Mesothelial cell of epicardium (in vitro differentiated cells): ENCODE measurements at regions not wholly inside any gene's neighbourhood (a gene's known extent, or its start where the extent isn't known, plus 50 kb on each side); places are given as distances from the start of the nearest gene placed in this dataset.

Source experiments
- DNase-seq, 2 experiments: peaks; one replicate each; pipeline ENCODE4 v3.0.0; 2021; ENCODE audit warnings: low spot score in 2 of 2; ENCODE audit not compliant: unreplicated experiment in 2 of 2
- H3K27ac Mint-ChIP-seq: 2 replicates; pipeline ENCODE4 v1.8.0; 2021; ENCODE audit warnings: mixed read lengths
- H3K27me3 Mint-ChIP-seq: 2 replicates; pipeline ENCODE4 v1.8.0; 2021; ENCODE audit warnings: low read depth, mixed read lengths
- H3K36me3 Mint-ChIP-seq: 2 replicates; pipeline ENCODE4 v1.8.0; 2021; ENCODE audit warnings: mixed read lengths
- H3K4me1 Mint-ChIP-seq: 2 replicates; pipeline ENCODE4 v1.8.0; 2021; ENCODE audit warnings: mixed read lengths
- H3K4me3 Mint-ChIP-seq: 2 replicates; pipeline ENCODE4 v1.8.0; 2021; ENCODE audit warnings: mild to moderate bottlenecking, moderate library complexity, mixed read lengths
- H3K9me3 Mint-ChIP-seq: 2 replicates; pipeline ENCODE4 v1.8.0; 2021; ENCODE audit warnings: mixed read lengths
- TF ChIP-seq, protein P1 (sequence below): fragments of 200-600 bp; sonication (generic); IDR thresholded peaks from one replicate; pipeline ENCODE4 v1.5.0; 2021; ENCODE audit warnings: antibody characterized with exemption; ENCODE audit not compliant: unreplicated experiment

DNA sequence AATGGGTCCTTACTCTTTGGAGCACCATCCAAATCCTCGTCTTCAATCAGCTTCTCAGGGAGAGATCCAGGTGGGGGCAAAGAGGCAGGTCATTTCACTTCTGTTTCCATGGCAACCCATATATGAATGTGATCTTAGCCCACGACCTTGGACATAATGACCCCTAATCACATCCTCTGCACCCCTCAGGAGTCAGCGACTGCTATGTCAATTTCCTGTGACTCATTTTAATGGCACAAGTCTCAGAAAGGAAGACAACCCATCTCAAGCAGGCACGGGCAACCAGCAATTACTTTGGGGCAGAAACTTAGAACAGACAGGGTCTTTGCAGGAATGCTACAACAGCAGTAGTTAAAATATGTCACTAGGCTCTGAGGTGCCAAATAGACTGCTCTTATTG is 591.2 kb downstream of the TLR4 start:
- H3K4me1 Mint-ChIP-seq = no peaks in the 10 kb centered on the region
- no peak overlapping the region for H3K27ac Mint-ChIP-seq
- TF ChIP-seq, protein P1, sequence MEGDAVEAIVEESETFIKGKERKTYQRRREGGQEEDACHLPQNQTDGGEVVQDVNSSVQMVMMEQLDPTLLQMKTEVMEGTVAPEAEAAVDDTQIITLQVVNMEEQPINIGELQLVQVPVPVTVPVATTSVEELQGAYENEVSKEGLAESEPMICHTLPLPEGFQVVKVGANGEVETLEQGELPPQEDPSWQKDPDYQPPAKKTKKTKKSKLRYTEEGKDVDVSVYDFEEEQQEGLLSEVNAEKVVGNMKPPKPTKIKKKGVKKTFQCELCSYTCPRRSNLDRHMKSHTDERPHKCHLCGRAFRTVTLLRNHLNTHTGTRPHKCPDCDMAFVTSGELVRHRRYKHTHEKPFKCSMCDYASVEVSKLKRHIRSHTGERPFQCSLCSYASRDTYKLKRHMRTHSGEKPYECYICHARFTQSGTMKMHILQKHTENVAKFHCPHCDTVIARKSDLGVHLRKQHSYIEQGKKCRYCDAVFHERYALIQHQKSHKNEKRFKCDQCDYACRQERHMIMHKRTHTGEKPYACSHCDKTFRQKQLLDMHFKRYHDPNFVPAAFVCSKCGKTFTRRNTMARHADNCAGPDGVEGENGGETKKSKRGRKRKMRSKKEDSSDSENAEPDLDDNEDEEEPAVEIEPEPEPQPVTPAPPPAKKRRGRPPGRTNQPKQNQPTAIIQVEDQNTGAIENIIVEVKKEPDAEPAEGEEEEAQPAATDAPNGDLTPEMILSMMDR = no peak
- no peak overlapping the region for H3K4me3 Mint-ChIP-seq
- DNase-seq = no peak
- H3K36me3 Mint-ChIP-seq = no peaks in the 10 kb centered on the region
- H3K27me3 Mint-ChIP-seq = no peaks in the 10 kb centered on the region
- H3K9me3 Mint-ChIP-seq = peaks cover 2% of the 10 kb centered on the region

DNA sequence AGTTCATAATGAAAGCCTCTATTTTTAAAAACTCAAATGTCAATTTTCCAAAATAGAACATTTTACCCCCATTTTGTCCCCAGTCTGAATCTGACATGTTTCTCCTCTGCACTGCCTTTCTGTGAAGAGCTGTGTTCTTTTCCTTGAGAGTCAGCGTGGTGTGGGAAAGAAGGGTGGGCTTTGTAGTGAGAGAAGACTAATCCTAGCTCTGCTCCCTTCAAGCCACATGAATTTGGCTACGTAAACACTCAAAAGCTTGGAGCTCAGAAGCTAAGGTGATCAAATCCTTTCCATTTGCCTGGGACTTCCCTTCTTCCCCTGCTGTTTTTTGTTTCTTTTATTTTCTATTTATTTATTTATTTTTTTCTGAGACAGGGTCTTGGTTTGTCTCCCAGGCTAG is 598.5 kb downstream of the TLR4 start:
- no peaks in the 10 kb centered on the region for H3K27me3 Mint-ChIP-seq
- H3K36me3 Mint-ChIP-seq = no peaks in the 10 kb centered on the region

DNA sequence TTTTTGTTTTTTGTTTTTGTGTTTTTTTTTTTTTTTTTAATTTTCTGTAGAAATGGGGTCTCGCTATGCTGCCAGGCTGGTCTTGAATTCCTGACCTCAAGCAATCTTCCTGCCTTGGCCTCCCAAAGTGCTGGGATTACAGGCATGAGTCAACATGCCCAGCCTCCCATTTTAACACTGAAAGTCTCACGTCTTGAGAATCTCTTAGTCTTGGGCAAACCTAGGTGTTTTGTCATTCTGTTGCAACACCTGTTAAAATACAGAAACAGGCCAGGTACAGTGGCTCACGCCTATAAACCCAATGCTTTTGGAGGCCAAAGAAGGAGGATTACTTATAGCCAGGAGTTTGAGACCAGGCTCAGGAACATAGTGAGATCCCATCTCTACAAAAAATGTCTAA is 599.0 kb downstream of the TLR4 start:
- Mint-ChIP-seq H3K27ac (no peak overlapping the region), H3K4me3 (no peak overlapping the region), H3K27me3 (no peaks in the 10 kb centered on the region), H3K36me3 (no peaks in the 10 kb centered on the region), H3K9me3 (no peaks in the 10 kb centered on the region), H3K4me1 (no peaks in the 10 kb centered on the region)
- DNase-seq = no peak
- TF ChIP-seq, protein P1 = no peak

More for the DNA sequence above, 598.5 kb downstream of the TLR4 start:
- TF ChIP-seq, protein P1 = no peak
- H3K9me3 Mint-ChIP-seq = no peaks in the 10 kb centered on the region
- no peak for DNase-seq
- H3K4me3 Mint-ChIP-seq = no peak overlapping the region
- no peaks in the 10 kb centered on the region for H3K4me1 Mint-ChIP-seq
- H3K27ac Mint-ChIP-seq = no peak overlapping the region

- TF ChIP-seq, protein P1 = no peak
- Mint-ChIP-seq H3K4me3 (no peak overlapping the region), H3K9me3 (no peaks in the 10 kb centered on the region), H3K27me3 (no peaks in the 10 kb centered on the region), H3K4me1 (no peaks in the 10 kb centered on the region), H3K36me3 (no peaks in the 10 kb centered on the region), H3K27ac (no peak overlapping the region)
- no peak for DNase-seq
Measured at GRCh38 chr9:118305331-118305730, 601.1 kb downstream of the TLR4 start.

DNA sequence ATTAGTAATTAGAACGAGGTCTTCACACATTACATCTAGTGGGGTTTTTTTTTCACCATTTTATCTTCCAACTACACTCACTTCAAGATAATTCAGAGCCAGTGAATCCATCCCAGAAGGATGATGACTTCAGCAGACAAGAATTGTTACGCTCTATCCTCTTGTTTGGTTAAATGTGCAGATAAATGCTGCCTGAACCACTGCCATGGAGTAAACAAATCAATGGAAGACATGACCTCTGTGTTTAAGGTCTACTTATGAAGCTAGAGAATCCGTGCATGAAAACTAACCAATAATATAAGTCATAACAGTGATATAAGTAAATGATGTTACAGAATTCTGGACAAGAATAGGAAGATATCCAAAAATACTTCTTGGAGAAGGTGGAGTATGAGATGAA is 602.6 kb downstream of the TLR4 start:
- no peaks in the 10 kb centered on the region for H3K27me3 Mint-ChIP-seq
- no peaks in the 10 kb centered on the region for H3K9me3 Mint-ChIP-seq
- no peaks in the 10 kb centered on the region for H3K36me3 Mint-ChIP-seq
- H3K4me1 Mint-ChIP-seq = no peaks in the 10 kb centered on the region
- DNase-seq = no peak
- H3K4me3 Mint-ChIP-seq = no peak overlapping the region
- TF ChIP-seq, protein P1 = no peak
- H3K27ac Mint-ChIP-seq = no peak overlapping the region

DNA sequence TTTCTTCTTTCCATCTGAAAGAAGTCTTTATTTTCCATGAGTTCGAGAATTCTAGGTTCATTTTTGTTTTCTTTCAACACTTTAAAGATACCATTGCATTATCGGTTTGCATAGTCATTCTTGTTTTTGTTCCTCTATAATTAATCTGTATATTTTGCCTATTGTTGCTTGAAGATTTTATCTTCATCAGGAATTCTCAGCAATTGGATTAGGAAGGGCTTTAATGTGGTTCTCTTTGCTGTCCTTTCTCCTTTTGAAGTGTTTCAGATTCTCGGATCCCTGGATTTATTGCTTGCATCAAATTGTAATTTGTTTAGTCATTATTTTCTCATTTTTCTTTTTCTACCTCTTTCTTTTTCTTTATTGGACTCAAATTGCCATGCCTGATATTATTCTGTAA is 609.8 kb downstream of the TLR4 start:
- Mint-ChIP-seq H3K4me3 (no peak overlapping the region), H3K9me3 (no peaks in the 10 kb centered on the region), H3K36me3 (no peaks in the 10 kb centered on the region), H3K27ac (no peak overlapping the region), H3K4me1 (peaks cover 5% of the 10 kb centered on the region), H3K27me3 (peaks cover 2% of the 10 kb centered on the region)
- DNase-seq = no peak
- TF ChIP-seq, protein P1 = no peak
